ENCODE measurements at regions not wholly inside any gene's neighbourhood (a gene's known extent, or its start where the extent isn't known, plus 50 kb on each side); places are given as distances from the start of the nearest gene placed in this dataset.

GRCh38 chr2:120818441-120818920, 82.8 kb downstream of the GLI2 start:
- TF ChIP-seq BCL3 (CRISPR knock-in tag; IDR thresholded peaks at IDR 0.05) = no peak
- no peak for TF ChIP-seq BRCA1 (CRISPR knock-in tag; IDR thresholded peaks at IDR 0.05)
- TF ChIP-seq REST (IDR thresholded peaks at IDR 0.05; ENCODE audit: borderline replicate concordance in 1 of 2, low read depth in 1 of 2, low read length in 2 of 2) = no peak
- TF ChIP-seq CHCHD3 (CRISPR knock-in tag; IDR thresholded peaks at IDR 0.05) = no peak
- no peak for TF ChIP-seq ZNF207 (IDR thresholded peaks at IDR 0.05; ENCODE audit: borderline replicate concordance)
- TF ChIP-seq ZNF629 (CRISPR knock-in tag; conservative IDR thresholded peaks at IDR 0.05) = no peak
- no peak for TF ChIP-seq STAG1 (CRISPR knock-in tag; IDR thresholded peaks at IDR 0.05)
- no peak for TF ChIP-seq ZNF460 (CRISPR knock-in tag; IDR thresholded peaks at IDR 0.05; ENCODE audit: borderline replicate concordance)
- no peak for TF ChIP-seq MLLT10 (CRISPR knock-in tag; IDR thresholded peaks at IDR 0.05)

Measured in HepG2 (cell line).